ENCODE measurements at regions not wholly inside any gene's neighbourhood (a gene's known extent, or its start where the extent isn't known, plus 50 kb on each side); places are given as distances from the start of the nearest gene placed in this dataset.

DNA sequence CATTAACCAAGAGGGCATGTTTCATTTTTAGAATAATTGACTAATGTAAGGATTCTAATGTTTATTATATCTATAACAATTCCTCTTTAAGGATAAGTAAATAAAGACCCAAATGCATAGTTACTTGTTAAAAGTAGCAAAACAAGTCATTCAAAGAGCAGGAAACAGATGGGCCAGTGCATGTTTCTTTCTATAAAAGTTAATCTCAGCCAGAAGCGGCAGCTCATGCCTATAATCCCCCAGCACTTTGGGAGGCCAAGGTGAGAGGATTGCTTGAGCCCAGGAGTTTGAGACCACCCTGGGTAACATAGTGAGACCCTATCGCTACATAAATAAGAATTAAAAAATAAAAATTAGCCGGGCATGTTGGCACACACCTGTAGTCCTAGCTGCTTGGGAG lies 391.0 kb upstream of the RGS6 start:
- DNase-seq (ENCODE audit: extremely low read depth in 1 of 4, low spot score in 3 of 4) = no peak
- Histone ChIP-seq H3K9me1 (ENCODE audit: control insufficient read depth, insufficient read depth, low read length) (no peaks in the 10 kb centered on the region), H3K4me3 (no peak overlapping the region), H3K36me3 (ENCODE audit: control insufficient read depth, insufficient read depth, low read length) (no peaks in the 10 kb centered on the region), H4K20me1 (replicated peaks; ENCODE audit: control insufficient read depth, insufficient read depth, low read length) (no peaks in the 10 kb centered on the region), H3K79me2 (ENCODE audit: control insufficient read depth, insufficient read depth, low read length) (no peaks in the 10 kb centered on the region), H3K9ac (ENCODE audit: insufficient read depth in 1 of 2, low read depth in 2 of 2, low read length in 2 of 2) (no peak overlapping the region), H3K4me2 (ENCODE audit: insufficient read depth, low read length) (no peak overlapping the region), H2AFZ (ENCODE audit: low read depth, low read length) (no peak overlapping the region), H3K9me3 (replicated peaks; ENCODE audit: control insufficient read depth, insufficient read depth, low read depth, low read length) (no peaks in the 10 kb centered on the region), H3K27ac (ENCODE audit: extremely low read depth, low read depth, low read length) (no peak overlapping the region), H3K27me3 (ENCODE audit: control insufficient read depth in 2 of 2, insufficient read depth in 2 of 2, low read length in 2 of 2) (no peaks in the 10 kb centered on the region), H3K4me1 (replicated peaks in 1 of 2; ENCODE audit: control insufficient read depth in 2 of 2, insufficient read depth in 2 of 2, low read length in 2 of 2) (peaks cover 3 to 19% of the 10 kb centered on the region in 2 experiments; a peak in 3 of 5 replicates)
- ChIA-PET CTCF (ENCODE audit: low intra/inter-chr PET ratio) (no interaction called here), POLR2A (no interaction called here)
- 84% methylated on average over 3 of the region's 3 CpGs for WGBS (ENCODE audit: insufficient coverage, low coverage, missing lambda C conversion rate)
- in situ Hi-C loops (cut with MboI) (no loop called here), intact Hi-C loops (cut with micrococcal nuclease) (no loop called here)
- no TSS peak for BruUV-seq (replicated peaks)
- no peak for ATAC-seq
- no peak for FAIRE-seq
- TF ChIP-seq, protein P1, sequence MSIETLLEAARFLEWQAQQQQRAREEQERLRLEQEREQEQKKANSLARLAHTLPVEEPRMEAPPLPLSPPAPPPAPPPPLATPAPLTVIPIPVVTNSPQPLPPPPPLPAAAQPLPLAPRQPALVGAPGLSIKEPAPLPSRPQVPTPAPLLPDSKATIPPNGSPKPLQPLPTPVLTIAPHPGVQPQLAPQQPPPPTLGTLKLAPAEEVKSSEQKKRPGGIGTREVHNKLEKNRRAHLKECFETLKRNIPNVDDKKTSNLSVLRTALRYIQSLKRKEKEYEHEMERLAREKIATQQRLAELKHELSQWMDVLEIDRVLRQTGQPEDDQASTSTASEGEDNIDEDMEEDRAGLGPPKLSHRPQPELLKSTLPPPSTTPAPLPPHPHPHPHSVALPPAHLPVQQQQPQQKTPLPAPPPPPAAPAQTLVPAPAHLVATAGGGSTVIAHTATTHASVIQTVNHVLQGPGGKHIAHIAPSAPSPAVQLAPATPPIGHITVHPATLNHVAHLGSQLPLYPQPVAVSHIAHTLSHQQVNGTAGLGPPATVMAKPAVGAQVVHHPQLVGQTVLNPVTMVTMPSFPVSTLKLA (conservative IDR thresholded peaks at IDR 0.05) = no peak
- TF ChIP-seq, protein P2, sequence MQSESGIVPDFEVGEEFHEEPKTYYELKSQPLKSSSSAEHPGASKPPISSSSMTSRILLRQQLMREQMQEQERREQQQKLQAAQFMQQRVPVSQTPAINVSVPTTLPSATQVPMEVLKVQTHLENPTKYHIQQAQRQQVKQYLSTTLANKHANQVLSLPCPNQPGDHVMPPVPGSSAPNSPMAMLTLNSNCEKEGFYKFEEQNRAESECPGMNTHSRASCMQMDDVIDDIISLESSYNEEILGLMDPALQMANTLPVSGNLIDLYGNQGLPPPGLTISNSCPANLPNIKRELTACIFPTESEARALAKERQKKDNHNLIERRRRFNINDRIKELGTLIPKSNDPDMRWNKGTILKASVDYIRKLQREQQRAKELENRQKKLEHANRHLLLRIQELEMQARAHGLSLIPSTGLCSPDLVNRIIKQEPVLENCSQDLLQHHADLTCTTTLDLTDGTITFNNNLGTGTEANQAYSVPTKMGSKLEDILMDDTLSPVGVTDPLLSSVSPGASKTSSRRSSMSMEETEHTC (IDR thresholded peaks at IDR 0.05) = no peak
- no peak for TF ChIP-seq ZNF124 (CRISPR knock-in tag; IDR thresholded peaks at IDR 0.05)
- TF ChIP-seq, protein P3, sequence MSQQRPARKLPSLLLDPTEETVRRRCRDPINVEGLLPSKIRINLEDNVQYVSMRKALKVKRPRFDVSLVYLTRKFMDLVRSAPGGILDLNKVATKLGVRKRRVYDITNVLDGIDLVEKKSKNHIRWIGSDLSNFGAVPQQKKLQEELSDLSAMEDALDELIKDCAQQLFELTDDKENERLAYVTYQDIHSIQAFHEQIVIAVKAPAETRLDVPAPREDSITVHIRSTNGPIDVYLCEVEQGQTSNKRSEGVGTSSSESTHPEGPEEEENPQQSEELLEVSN (IDR thresholded peaks at IDR 0.05; ENCODE audit: borderline replicate concordance in 1 of 2, extremely low read depth in 1 of 2, insufficient read depth in 1 of 2, insufficient read length in 1 of 2, low read depth in 1 of 2, low read length in 1 of 2, poor library complexity in 1 of 2, severe bottlenecking in 1 of 2) = no peak
- TF ChIP-seq DPF2 (IDR thresholded peaks at IDR 0.05) = no peak
- TF ChIP-seq, protein P4, sequence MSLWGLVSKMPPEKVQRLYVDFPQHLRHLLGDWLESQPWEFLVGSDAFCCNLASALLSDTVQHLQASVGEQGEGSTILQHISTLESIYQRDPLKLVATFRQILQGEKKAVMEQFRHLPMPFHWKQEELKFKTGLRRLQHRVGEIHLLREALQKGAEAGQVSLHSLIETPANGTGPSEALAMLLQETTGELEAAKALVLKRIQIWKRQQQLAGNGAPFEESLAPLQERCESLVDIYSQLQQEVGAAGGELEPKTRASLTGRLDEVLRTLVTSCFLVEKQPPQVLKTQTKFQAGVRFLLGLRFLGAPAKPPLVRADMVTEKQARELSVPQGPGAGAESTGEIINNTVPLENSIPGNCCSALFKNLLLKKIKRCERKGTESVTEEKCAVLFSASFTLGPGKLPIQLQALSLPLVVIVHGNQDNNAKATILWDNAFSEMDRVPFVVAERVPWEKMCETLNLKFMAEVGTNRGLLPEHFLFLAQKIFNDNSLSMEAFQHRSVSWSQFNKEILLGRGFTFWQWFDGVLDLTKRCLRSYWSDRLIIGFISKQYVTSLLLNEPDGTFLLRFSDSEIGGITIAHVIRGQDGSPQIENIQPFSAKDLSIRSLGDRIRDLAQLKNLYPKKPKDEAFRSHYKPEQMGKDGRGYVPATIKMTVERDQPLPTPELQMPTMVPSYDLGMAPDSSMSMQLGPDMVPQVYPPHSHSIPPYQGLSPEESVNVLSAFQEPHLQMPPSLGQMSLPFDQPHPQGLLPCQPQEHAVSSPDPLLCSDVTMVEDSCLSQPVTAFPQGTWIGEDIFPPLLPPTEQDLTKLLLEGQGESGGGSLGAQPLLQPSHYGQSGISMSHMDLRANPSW (CRISPR knock-in tag; IDR thresholded peaks at IDR 0.05) = no peak
- no peak for TF ChIP-seq KLF16 (IDR thresholded peaks at IDR 0.05)
- TF ChIP-seq STAT5B (CRISPR knock-in tag; IDR thresholded peaks at IDR 0.05) = no peak
- no peak for TF ChIP-seq ETV5 (CRISPR knock-in tag; IDR thresholded peaks at IDR 0.05; ENCODE audit: low read depth)
- TF ChIP-seq, protein P5, sequence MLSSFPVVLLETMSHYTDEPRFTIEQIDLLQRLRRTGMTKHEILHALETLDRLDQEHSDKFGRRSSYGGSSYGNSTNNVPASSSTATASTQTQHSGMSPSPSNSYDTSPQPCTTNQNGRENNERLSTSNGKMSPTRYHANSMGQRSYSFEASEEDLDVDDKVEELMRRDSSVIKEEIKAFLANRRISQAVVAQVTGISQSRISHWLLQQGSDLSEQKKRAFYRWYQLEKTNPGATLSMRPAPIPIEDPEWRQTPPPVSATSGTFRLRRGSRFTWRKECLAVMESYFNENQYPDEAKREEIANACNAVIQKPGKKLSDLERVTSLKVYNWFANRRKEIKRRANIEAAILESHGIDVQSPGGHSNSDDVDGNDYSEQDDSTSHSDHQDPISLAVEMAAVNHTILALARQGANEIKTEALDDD (IDR thresholded peaks at IDR 0.05) = no peak
- TF ChIP-seq, protein P6, sequence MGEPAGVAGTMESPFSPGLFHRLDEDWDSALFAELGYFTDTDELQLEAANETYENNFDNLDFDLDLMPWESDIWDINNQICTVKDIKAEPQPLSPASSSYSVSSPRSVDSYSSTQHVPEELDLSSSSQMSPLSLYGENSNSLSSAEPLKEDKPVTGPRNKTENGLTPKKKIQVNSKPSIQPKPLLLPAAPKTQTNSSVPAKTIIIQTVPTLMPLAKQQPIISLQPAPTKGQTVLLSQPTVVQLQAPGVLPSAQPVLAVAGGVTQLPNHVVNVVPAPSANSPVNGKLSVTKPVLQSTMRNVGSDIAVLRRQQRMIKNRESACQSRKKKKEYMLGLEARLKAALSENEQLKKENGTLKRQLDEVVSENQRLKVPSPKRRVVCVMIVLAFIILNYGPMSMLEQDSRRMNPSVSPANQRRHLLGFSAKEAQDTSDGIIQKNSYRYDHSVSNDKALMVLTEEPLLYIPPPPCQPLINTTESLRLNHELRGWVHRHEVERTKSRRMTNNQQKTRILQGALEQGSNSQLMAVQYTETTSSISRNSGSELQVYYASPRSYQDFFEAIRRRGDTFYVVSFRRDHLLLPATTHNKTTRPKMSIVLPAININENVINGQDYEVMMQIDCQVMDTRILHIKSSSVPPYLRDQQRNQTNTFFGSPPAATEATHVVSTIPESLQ (CRISPR knock-in tag; IDR thresholded peaks at IDR 0.05) = no peak

Data from K562 (cell line).